ENCODE measurements at regions not wholly inside any gene's neighbourhood (a gene's known extent, or its start where the extent isn't known, plus 50 kb on each side); places are given as distances from the start of the nearest gene placed in this dataset.

- DNase-seq (ENCODE audit: low read depth, low spot score) (no peak), FAIRE-seq (no peak)
- Histone ChIP-seq H3K9ac (ENCODE audit: control insufficient read depth, extremely low read depth, insufficient read depth, low read length) (no peak overlapping the region), H3K9me3 (ENCODE audit: control insufficient read depth, low read depth, low read length) (no peaks in the 10 kb centered on the region), H3K9me1 (ENCODE audit: control insufficient read depth, extremely low read depth, insufficient read depth, low read length) (no peaks in the 10 kb centered on the region), H4K20me1 (ENCODE audit: control insufficient read depth, extremely low read depth, insufficient read depth, low read length) (no peaks in the 10 kb centered on the region), H3K36me3 (ENCODE audit: control insufficient read depth in 2 of 2, extremely low read depth in 1 of 2, insufficient read depth in 2 of 2, low read length in 2 of 2) (no peaks in the 10 kb centered on the region), H3K79me2 (ENCODE audit: control insufficient read depth, insufficient read depth, low read length) (no peaks in the 10 kb centered on the region), H3K4me1 (ENCODE audit: control insufficient read depth, extremely low read depth, insufficient read depth, low read length) (no peaks in the 10 kb centered on the region), H3K27me3 (ENCODE audit: control insufficient read depth, extremely low read depth, insufficient read depth, low read length) (no peaks in the 10 kb centered on the region), H2AFZ (ENCODE audit: control insufficient read depth, low read length) (no peak overlapping the region), H3K4me3 (ENCODE audit: control insufficient read depth in 2 of 3, extremely low read depth in 1 of 3, insufficient read depth in 2 of 3, low read depth in 1 of 3, low read length in 3 of 3) (no peak overlapping the region), H3K4me2 (ENCODE audit: control insufficient read depth, extremely low read depth, insufficient read depth, low read depth, low read length) (no peak overlapping the region), H3K27ac (ENCODE audit: control insufficient read depth, insufficient read depth, low read length) (no peak overlapping the region)
- TF ChIP-seq, protein P1, sequence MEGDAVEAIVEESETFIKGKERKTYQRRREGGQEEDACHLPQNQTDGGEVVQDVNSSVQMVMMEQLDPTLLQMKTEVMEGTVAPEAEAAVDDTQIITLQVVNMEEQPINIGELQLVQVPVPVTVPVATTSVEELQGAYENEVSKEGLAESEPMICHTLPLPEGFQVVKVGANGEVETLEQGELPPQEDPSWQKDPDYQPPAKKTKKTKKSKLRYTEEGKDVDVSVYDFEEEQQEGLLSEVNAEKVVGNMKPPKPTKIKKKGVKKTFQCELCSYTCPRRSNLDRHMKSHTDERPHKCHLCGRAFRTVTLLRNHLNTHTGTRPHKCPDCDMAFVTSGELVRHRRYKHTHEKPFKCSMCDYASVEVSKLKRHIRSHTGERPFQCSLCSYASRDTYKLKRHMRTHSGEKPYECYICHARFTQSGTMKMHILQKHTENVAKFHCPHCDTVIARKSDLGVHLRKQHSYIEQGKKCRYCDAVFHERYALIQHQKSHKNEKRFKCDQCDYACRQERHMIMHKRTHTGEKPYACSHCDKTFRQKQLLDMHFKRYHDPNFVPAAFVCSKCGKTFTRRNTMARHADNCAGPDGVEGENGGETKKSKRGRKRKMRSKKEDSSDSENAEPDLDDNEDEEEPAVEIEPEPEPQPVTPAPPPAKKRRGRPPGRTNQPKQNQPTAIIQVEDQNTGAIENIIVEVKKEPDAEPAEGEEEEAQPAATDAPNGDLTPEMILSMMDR (optimal IDR thresholded peaks at IDR 0.05 in 1 of 3, IDR thresholded peaks at IDR 0.05 in 1 of 3, conservative IDR thresholded peaks at IDR 0.05 in 1 of 3; ENCODE audit: extremely low read depth in 1 of 3, insufficient read depth in 2 of 3, low read length in 3 of 3): no peak
- no peak for TF ChIP-seq EZH2 (IDR thresholded peaks at IDR 0.05; ENCODE audit: low read length)
- dilution Hi-C loops (cut with MboI; ENCODE audit: extremely low pct_ligation_motif_present, low sequenced_read_pairs): no loop called here
Measured at GRCh38 chr4:40698733-40699132, 51.0 kb upstream of the NSUN7 start.

DNA sequence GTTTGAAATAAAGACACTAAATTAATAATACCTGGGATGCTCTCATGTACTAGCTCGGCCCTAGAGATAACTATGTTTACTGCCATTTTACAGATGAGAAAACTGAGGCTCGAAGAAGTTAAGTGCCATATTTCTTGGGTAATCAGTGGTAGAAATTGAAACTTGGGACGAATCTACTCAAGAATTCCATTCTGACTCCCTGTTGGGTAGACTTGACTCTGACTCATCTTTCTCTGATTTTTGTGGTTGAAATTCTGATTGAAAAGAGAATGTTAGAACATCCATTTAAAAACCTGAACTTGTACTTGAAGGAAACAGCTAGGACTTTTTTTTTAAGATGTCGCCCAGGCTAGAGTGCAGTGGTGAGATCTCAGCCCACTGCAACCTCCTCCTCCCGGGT, 50.1 kb upstream of the NSUN7 start:
- TF ChIP-seq EZH2 (IDR thresholded peaks at IDR 0.05; ENCODE audit: low read length): no peak
- TF ChIP-seq, protein P1 (optimal IDR thresholded peaks at IDR 0.05 in 1 of 3, IDR thresholded peaks at IDR 0.05 in 1 of 3, conservative IDR thresholded peaks at IDR 0.05 in 1 of 3; ENCODE audit: extremely low read depth in 1 of 3, insufficient read depth in 2 of 3, low read length in 3 of 3): no peak
- FAIRE-seq (no peak), DNase-seq (ENCODE audit: low read depth, low spot score) (no peak)
- Histone ChIP-seq H2AFZ (ENCODE audit: control insufficient read depth, low read length) (no peak overlapping the region), H3K9me1 (ENCODE audit: control insufficient read depth, extremely low read depth, insufficient read depth, low read length) (no peaks in the 10 kb centered on the region), H3K9me3 (ENCODE audit: control insufficient read depth, low read depth, low read length) (no peaks in the 10 kb centered on the region), H3K9ac (ENCODE audit: control insufficient read depth, extremely low read depth, insufficient read depth, low read length) (no peak overlapping the region), H3K36me3 (ENCODE audit: control insufficient read depth in 2 of 2, extremely low read depth in 1 of 2, insufficient read depth in 2 of 2, low read length in 2 of 2) (no peaks in the 10 kb centered on the region), H3K4me3 (ENCODE audit: control insufficient read depth in 2 of 3, extremely low read depth in 1 of 3, insufficient read depth in 2 of 3, low read depth in 1 of 3, low read length in 3 of 3) (no peak overlapping the region), H3K27ac (ENCODE audit: control insufficient read depth, insufficient read depth, low read length) (no peak overlapping the region), H3K79me2 (ENCODE audit: control insufficient read depth, insufficient read depth, low read length) (no peaks in the 10 kb centered on the region), H3K4me1 (ENCODE audit: control insufficient read depth, extremely low read depth, insufficient read depth, low read length) (no peaks in the 10 kb centered on the region), H3K27me3 (ENCODE audit: control insufficient read depth, extremely low read depth, insufficient read depth, low read length) (no peaks in the 10 kb centered on the region), H3K4me2 (ENCODE audit: control insufficient read depth, extremely low read depth, insufficient read depth, low read depth, low read length) (no peak overlapping the region), H4K20me1 (ENCODE audit: control insufficient read depth, extremely low read depth, insufficient read depth, low read length) (no peaks in the 10 kb centered on the region)
- dilution Hi-C loops (cut with MboI; ENCODE audit: extremely low pct_ligation_motif_present, low sequenced_read_pairs): no loop called here

Data from keratinocyte (primary cell).